ENCODE measurements at regions not wholly inside any gene's neighbourhood (a gene's known extent, or its start where the extent isn't known, plus 50 kb on each side); places are given as distances from the start of the nearest gene placed in this dataset.

GRCh38 chr1:98331718-98332311 lies 329.7 kb upstream of the SNX7 start:
- TF ChIP-seq EP300 (IDR thresholded peaks at IDR 0.05), result no peak
- TF ChIP-seq SREBF2 (IDR thresholded peaks at IDR 0.05), result no peak
- no peak for TF ChIP-seq RAD21 (conservative IDR thresholded peaks at IDR 0.05 in 1 of 2, IDR thresholded peaks at IDR 0.05 in 1 of 2)
- TF ChIP-seq SMC3 (IDR thresholded peaks at IDR 0.05), result no peak
- TF ChIP-seq CTCF (IDR thresholded peaks at IDR 0.05), result no peak
- no peak for TF ChIP-seq POLR2A (IDR thresholded peaks at IDR 0.05; ENCODE audit: low read length)
- no peak for TF ChIP-seq NR3C1 (IDR thresholded peaks at IDR 0.05)
- TF ChIP-seq TP53 (CRISPR knock-in tag; IDR thresholded peaks at IDR 0.05), result no peak
- TF ChIP-seq RFX5 (IDR thresholded peaks at IDR 0.05), result no peak
- TF ChIP-seq BHLHE40 (IDR thresholded peaks at IDR 0.05; ENCODE audit: low read depth, low read length), result no peak
- no peak for TF ChIP-seq HEYL (CRISPR knock-in tag; IDR thresholded peaks at IDR 0.05)
- no peak for TF ChIP-seq RCOR1 (IDR thresholded peaks at IDR 0.05; ENCODE audit: low read depth, low read length)
- TF ChIP-seq REST (IDR thresholded peaks at IDR 0.05), result no peak
- no peak for TF ChIP-seq MAX (IDR thresholded peaks at IDR 0.05)
